ENCODE measurements at regions not wholly inside any gene's neighbourhood (a gene's known extent, or its start where the extent isn't known, plus 50 kb on each side); places are given as distances from the start of the nearest gene placed in this dataset.

DNA sequence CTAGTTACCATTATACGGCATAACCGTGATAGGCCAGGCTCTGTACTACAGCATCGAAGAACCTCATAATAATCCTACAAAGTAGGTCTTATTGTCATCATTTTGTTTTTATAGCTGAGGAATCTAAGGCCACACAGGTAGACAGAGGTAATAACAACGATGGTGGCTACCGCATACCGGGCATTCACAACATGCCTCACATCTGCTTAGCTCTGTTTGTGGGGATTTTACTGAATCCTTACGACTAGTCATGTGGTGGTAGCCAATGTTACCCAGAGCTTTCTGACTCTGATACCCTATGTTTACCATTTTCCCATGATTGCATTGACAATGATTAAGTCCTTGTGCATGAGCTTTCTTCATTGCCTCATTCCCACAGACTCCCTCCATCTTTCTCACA lies 269.4 kb downstream of the TCF7L2 start:
- DNase-seq, result no peak

DNA sequence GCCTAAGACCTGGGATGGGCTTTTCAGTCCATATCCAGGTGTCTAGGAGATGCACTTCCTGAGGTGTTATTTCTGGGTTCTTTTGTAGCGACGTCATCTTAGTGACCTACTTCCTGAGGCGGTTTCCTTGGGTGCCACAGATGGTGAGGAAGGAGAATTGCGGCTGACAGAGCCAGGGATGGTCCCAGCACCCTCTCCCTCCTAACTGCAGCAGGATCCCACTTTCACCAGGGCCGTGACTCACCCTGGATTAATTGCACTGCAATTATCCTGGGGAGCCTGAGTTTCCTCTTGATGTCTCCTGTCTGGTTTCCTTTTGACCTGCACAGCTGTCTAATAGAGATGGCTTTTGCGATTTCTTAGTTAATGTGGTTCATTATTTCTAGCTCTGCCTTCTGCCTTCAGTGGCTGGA lies 271.7 kb downstream of the TCF7L2 start:
- no peak for DNase-seq

DNA sequence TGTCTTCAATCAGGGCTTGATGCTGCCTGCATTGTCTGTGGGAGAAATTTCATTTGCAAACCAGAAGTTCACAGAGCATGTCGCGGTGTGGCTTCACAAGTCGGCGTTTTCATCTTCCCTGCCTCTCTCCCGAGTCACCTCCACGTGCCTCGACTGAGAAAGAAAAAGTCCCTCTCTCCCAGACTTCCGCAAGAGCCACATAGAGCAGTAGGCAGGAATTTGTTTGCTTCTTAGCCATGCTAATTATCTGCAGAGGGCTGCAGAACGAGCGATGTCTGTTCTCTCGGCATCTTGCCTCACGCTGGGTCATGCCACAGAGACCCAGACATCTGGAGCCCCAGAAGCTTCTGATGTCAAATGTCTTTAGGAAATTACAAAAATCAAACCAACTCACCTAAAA lies 272.2 kb downstream of the TCF7L2 start:
- no peak for DNase-seq

DNA sequence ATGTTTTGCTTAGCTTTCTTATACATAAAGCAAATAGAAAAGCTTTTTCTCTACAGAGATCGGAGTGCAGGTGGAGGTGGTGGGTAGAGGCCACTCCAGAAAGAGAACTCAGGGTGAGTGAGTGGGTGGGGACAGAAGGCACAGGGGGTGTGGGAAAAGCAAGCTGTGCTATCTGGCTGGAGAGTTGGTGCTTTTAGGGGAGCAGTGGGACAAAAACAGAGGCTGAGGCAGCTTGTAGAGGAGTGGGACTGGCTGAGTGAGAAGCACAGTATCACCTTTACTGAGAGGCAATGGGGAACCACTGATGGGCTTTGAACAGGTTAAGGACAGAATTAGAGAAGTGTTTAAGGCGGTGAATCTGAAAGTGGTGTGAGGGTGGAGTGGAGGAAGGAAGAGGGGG lies 275.3 kb downstream of the TCF7L2 start:
- no peak for DNase-seq

DNA sequence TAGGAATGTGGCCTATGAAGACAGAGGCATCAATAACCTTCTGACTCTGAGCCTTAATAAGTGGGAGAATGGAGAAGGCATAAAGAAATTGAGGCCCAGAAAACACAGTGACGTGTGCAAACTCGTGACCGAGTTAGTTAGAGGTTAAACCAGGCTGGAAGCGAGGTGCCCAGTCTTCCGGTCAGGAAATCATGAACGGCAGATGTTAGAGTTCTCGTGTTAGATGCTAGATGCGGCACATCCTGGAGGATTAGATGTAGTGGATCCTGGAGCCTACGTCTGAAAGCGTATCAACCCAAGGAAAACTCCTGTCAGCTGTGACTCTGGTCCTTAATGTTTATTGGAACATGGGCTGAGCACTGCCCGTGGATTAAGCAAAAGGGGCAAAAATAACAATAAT lies 275.9 kb downstream of the TCF7L2 start:
- DNase-seq, result no peak

DNA sequence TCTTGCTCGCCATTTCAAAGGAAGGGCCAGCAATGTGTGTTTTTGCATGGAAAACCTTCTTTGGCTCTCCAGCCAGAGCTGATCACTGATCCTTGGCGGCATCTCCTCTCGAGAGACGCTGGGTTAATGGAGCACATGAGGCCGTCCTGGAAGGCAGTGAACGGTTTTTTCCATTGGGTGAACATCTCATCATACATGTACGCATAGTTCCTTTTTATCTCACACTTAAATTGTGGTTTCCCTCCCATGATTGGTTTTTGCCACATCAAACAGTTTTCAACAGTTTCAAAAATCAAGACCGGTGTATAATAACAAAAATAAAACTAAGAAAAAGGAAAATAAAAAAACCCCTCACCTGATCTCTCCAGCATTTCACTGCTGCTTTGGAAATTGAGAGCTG lies 276.4 kb downstream of the TCF7L2 start:
- no peak for DNase-seq

DNA sequence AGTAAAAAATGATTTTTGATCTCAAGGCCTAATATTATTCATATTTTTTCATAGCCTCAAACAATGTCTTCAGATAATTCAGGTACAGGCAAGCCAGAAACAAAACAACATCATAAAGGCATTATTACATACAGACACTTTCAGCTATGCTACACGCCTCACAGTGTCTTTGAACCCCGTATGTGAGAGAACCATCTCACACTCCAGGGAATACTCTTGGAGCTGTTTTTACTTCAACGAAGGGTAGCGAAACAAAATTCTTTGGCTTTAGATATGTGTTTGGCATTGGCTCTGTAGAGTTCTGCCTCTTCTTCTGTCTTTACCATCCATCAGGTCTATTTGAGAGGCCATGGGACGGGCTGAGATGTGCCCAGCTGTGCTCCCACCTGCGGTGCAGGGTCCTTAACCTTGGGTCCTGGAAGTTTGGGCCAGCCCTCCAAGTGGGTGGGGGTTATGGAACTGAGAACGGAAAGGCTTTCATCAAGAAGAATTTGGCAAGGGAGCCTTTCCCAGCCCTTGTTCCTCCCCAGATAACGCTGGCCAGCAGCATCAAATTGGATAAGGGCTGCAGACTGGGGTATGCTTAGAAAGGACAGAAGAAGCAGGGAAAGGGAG lies 276.9 kb downstream of the TCF7L2 start:
- no peak for DNase-seq

DNA sequence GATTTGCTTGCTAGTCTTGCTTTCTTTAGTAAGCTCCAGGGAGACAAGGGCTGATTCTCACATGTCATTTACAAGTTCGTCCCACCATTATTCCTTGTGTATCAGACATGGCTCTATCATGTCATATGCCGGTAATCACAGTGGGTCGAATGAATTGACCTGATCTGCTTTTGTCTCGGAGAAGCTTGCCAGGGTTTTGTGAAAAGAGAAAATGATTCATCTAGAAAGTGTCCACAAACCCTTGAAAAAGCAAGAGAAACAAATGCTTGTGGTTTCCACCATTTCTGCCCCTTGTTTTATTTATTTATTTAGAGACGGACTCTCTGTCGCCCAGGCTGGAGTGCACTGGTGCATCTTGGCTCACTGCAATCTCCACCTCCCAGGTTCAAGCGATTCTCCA lies 278.5 kb downstream of the TCF7L2 start:
- DNase-seq, result no peak

DNA sequence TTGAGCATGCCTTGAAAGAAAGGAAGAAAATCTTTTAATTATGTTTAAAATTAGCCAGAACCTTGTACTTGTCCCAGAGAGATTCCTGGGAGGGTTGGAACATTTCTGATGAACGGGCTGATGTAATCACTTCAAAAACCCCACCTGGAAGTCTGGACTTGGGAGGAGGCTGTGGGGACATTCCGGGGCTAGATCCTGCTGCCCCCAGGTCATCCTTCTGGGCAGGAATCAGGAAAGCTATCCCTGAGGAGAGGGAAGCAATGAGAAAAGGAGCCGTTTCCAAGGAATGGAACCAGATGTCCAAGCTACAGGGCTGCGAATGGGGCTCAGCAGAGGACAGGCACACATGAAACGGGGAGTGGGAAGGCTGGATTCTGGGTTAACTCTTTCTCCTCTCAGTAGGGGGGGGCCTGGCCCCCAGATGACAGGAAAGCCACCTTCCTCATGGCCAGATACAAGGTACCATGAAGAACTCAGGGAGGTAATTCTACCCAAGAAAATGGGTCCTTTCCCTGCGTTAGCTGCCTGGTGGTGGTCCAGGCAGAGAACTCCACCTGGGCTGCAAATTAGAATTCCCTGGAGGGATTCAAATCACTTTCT lies 280.1 kb downstream of the TCF7L2 start:
- no peak for DNase-seq

DNA sequence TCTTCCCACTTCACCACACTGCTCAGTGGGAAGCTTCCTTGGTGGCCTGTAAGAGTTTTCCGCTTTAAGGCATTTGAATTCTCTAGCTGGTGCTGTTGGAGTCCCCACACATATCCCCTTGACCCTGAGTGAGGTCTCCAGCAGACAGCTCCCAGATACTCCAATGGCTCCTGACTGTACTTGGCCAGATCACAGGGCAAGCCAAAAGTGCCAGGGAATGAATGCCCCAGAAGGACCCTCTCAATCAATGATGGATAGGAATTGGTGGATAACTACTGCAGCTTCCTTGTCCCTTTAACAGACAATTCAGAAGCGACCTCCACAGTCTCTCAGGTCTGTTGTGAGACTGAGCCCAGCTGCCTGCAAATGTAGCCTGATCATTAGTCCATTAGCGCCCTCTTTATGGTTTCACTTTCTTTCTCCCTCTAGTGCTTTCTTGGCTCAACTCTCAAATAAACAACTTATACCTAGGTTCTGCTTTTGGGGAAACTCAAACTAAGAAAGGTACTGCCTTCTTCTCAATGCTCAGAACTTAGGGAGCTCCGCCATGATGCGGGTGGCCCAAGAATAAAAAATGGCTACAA lies 283.0 kb downstream of the TCF7L2 start:
- DNase-seq, result no peak

DNA sequence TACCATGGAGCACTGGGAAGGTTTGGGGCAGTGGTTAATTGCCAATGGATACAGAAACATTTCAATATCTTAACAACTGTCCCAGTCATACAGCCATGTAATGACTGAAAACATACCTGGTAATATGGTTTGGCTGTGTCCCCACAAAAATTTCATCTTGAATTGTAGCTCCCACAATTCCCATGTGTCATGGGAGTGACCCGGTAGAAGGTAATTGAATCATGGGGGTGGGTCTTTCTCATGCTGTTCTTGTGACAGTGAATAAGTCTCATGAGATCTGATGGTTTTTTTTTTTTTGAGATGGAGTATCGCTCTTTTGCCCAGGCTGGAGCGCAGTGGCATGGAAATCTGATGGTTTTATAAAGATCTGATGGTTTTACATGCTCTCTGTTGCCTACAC lies 284.4 kb downstream of the TCF7L2 start:
- DNase-seq, result no peak

DNA sequence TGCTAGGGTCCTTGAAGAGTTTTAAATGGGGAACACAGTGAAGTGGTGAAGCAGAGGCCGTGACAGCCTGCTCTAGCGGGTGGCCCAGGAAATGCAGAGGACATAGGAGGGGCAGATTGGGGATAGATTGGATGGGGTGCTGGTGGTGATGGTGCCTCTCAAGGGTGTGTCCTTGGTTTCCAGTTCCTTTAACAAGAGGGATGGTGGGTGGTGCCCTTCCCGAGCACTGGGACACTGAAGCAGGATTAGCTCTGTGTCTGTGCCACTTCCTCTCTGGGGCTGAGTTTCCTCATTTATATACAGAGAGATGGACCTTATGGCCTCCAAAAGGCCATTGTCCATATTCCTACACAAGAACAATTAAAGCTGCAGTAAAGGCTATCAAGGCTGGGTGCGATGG lies 285.5 kb downstream of the TCF7L2 start:
- DNase-seq, result no peak

DNA sequence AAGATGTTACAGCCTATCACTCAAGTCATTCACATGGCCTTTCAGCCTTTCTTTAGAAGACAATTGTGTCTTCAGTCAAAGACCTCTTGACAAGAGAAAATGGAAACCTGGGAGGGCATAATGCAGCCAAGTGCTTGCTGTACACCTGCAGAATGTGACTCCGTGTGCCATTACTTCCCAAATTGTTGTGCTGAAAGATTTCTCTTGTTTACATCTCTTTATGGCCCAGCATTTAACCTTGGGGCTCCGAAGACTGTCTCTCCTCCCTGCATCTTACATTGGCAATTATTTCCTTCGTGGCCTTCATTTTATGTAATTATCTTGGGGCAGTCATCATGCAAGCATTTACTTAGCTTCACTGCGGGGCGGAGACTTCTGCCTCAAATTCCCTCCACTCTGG lies 287.0 kb downstream of the TCF7L2 start:
- no peak for DNase-seq

DNA sequence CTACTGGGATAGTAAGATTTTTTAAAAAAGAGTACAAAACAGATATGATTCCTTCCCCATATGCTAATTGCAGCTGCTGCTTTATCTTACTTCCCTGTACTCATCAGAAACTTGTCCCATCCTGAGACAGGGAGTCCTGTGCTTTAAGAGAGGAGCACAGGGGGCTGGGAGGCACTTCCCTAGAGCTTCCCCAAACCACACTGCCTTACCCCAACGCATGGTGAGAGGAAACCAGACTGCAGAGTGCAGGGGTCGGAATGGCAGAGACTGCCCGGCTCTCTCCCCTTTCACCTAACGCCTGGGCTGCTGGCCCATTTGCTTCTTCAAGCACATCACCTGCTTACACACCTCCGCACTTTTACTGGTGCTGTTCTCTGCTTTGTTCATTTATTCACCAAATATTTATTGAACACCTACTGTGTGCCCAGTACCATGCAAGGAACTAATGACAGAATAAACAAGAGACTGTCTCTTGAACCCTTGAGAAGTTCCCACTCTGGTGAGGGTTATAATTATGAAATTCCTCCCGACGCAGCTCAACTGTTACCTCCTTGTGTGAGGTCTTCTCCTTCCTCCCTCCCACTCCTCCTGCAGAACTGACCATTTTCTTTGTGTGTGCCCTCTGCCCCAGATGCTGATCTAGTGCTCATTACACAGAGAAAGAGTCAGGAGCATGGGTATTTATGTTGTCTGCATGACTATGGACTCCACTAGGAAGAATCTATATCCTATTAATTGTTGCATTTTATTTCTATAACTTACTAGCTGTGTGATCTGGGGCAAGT lies 289.7 kb downstream of the TCF7L2 start:
- DNase-seq, result no peak

DNA sequence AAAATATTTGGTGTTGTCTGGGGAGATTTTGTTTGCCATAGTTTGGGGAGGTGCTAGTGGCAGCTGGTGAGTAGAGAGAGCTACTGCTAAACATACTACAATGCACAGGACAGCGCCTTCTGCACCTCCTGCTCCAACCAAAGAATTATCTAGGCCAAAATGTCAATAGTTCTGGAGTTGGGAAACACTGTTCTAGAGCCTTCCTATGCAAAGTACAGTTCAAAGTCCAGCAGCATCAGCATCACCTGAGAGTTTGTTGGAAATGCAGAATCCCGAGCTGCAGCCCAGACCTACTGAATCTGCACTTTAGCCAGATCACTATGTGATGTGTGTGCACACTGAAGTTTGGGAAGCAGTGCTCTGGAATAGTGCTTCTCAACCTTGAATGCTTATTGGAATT lies 290.7 kb downstream of the TCF7L2 start:
- no peak for DNase-seq

DNA sequence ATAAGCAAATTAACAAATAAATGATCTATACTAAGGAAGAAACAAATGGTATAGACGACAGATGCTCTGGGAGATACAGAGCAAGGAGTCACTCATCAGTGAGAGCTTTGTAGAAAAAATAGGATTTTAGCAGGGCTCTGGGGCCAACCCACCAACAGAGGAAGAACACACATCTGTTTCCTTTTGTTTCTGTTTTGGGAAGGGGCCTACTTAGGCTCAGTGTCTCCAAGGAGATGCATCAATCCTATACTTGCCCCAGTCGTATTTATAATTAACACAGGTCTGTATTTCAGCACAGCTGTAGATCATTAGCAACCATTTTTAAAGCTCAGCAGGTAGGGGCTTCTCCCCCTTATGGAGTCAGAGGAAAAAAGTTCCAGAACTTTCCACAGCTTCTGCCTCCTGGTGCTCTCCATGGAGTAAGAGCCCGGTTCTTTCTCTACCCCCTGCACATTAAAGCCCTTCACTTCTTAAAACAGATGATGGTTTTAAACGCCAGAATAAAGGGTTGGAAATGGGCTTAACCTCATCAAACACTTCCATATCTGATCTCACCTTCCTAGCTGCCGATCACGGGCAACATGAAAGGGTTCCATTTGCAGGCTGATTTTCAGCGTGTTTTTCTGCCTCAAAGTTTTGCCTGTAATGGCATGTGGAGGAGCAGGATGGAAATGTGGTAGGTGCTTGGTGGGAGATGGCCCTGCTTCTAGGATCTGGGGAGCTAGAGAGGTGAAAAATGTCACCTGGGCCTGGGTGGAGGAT lies 291.7 kb downstream of the TCF7L2 start:
- DNase-seq, result no peak

DNA sequence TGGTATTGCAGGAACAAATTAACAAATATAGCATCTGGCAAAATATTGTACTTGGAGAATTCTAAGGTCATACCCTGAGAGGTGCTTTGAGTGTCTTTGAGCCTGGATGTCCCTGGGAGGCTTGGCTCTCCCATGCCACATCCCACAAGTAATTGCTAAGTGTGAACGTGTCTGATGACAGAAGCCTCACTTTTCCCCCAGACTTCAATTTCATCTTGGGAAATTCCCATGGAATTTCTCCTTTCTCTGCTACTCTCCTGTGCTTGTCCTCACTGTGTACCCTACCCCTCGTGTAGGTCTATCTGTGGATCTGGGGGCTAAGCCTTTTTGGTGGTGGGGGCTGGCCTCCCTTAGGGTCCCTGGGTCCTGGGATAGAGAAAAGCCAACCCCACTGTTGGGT lies 293.3 kb downstream of the TCF7L2 start:
- no peak for DNase-seq

DNA sequence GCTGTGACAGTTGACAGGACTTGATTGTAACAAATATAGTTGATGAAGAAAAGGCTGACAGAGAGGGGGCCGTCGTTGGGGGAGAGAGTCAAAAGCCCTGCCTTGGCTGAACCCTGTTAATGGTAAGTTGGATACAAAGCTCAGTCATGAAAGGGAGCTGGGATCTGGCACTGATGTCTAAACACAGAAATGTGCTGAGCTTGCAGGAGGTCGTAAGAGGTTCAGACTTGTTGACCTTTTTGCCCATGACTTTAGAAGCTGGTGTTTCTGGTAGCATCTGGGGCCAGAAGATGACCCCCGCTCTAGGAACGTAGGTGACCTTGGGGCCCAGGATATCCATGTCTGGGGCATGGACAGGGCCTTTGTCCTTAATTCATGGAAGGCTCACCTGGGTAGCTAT lies 294.7 kb downstream of the TCF7L2 start:
- DNase-seq, result no peak

DNA sequence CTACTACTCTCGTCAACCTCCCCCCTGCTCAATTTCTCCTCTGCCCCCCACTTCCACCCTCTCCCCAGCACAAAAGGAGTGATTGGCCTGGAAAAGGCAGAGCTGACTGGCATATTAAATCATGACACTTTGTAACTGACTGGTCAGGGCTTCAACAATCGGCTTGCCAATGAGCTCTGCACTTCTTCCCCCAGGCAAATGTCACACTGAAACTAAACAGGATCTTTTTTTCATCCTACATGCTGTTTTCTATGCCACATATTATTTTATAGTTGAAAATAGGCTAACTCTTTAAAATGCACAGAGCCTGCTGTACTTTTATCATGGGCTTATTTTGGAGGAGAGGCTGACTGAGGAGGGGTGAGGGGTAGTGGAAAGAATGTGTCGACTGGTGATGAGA lies 295.2 kb downstream of the TCF7L2 start:
- no peak for DNase-seq

DNA sequence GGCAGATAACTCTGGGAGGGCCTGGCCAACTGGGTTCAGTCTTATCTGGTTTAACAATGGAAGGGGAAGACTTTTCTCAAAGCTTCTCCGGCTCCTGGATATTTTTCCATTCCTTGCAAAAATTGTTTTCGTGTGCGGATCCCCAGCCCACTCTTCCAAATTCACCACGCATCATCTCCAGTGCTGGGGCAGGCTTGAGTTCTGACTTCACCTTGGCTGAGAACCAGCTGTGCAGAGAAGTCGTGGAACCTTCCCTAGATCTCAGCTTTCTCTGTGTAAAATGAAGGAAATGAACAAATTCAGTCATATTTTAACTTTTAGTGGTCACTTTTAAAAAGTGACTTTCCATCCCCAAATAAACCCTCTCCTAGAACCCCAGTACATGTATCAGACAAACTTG lies 297.0 kb downstream of the TCF7L2 start:
- DNase-seq, result no peak

DNA sequence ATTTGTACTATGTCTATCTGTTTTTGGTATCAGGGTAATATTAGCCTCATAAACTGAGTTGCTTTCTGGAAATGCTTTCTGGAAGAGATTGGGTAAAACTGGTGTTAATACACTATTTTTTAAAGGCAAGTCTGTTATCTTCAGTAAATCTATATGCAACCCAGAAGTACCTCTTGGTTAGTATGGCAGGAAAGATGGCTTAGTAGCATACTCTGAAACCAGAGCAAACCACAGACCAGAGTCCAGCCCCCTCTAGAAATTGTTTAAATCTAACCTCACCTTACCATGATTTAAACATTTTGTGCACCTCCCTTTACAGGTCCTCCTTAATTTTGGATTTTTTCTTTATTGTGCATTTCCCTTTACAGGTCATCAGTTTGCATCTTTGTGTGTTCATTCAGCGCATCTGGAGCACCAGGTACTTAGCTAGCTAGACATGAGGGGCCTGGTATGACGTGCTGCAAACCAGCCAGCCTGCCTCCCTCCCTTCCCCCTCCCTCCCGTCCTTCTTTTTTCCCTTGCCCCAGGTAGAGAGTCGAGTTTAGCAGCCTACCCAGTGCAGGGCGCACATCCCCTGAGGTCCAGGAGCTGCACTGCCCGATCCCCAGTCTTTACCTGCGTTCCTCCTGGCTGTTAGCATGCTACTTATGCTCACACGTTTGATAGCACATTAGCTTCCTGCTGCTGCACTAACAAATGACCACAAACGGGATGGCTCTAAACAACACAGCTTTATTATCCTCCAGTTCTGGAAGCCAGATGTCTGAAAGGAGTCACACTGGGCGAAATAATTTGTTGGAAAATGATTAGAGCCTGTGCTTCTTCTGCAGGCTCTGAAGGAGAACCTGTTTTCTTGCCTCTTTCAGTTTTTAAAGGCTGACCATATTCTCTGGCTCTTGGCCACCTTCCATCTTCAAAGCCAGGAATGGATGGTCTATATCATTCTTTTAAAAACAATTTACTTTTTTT lies 299.9 kb upstream of the HABP2 start:
- no peak for DNase-seq

DNA sequence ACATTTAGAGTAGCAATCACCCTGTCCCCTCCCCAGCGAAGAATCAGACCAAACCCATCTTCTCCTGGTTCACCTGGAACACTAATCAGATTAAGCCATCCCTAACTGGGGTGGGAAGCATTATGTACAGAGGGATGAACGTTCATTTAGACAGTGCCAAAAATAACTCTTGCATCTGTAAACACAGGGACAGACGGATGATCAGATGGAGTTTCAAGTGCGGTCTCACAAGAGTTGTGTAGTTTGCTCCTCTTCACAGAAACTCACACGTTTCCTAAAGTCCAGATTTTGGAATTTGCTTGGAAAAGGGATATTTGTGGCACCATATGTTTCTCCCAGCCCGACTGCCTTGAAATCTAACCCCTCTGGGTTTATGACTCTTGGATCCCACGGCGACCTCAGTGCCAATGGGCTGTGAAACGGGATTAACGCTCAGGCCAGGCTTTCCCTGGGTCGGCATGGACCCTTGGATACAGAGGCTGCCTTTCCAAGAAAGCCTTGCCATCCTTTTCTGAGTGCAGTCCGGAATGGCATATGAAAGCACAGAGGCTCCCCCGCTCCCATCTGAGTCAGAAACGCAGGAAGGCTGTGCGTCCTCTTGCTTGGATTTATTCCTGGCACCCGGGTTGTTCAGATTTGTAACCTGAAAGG lies 293.2 kb upstream of the HABP2 start:
- DNase-seq, result no peak

Data from NCI-H2171 (cell line).